Heart right ventricle (tissue), 16 donors: ENCODE measurements at regions not wholly inside any gene's neighbourhood (a gene's known extent, or its start where the extent isn't known, plus 50 kb on each side); places are given as distances from the start of the nearest gene placed in this dataset.

Experiments used
- ATAC-seq, 8 donors: fragments of 200-7000 bp; cut with Tn5 transposase; one replicate each; pipeline ENCODE4 v1.9.1; 2020; ENCODE audit warnings: mild to moderate bottlenecking in 8 of 8, moderate library complexity in 8 of 8, moderate number of reproducible peaks in 1 of 8
- DNase-seq, 2 donors: peaks; one replicate each; pipeline ENCODE4 v3.0.0-alpha.2; 2020
- H3K27ac ChIP-seq, 10 donors: fragments of 200-600 bp; sonication (generic) in 2 of 10; one replicate each; pipeline versions ENCODE4 v1.5.0 to v1.8.0; 2020 to 2022; ENCODE audit warnings: mild to moderate bottlenecking in 3 of 10
- H3K27me3 ChIP-seq, 7 donors: fragments of 200-600 bp; one replicate each; pipeline ENCODE4 v1.8.0; 2021 to 2022; ENCODE audit warnings: mild to moderate bottlenecking in 2 of 7
- H3K36me3 ChIP-seq, 9 donors: fragments of 200-600 bp; sonication (generic) in 1 of 9; one replicate each; pipeline versions ENCODE4 v1.5.0 to v1.8.0; 2020 to 2022; ENCODE audit warnings: mild to moderate bottlenecking in 2 of 9
- H3K4me1 ChIP-seq, 9 donors: fragments of 200-600 bp; sonication (generic) in 1 of 9; one replicate each; pipeline versions ENCODE4 v1.5.0 to v1.8.0; 2020 to 2022; ENCODE audit warnings: mild to moderate bottlenecking in 4 of 9
- H3K4me3 ChIP-seq, 10 donors: fragments of 200-600 bp; sonication (generic) in 2 of 10; one replicate each; pipeline versions ENCODE4 v1.5.0 to v1.8.0; 2020 to 2022; ENCODE audit warnings: mild to moderate bottlenecking in 7 of 10, moderate library complexity in 2 of 10
- H3K9me3 ChIP-seq, 11 donors: fragments of 200-600 bp in 10 of 11; sonication (generic) in 2 of 11; one replicate each; pipeline versions ENCODE4 v1.5.0 to v1.8.0; 2013 to 2022; ENCODE audit warnings: mild to moderate bottlenecking in 2 of 11, control low read depth in 1 of 11, moderate library complexity in 1 of 11
- WGBS, 2 donors: extraction: QIAGEN DNeasy Blood & Tissue Kit; methylation state at CpG; one replicate each; pipeline ENCODE4 v1.1.7; 2013; ENCODE audit warnings: inconsistent platforms in 1 of 2; 5-methylcytosine and 5-hydroxymethylcytosine counted together
- intact Hi-C, 10 donors: fragments of 100-400 bp; cut with DNase I; formaldehyde crosslinking; loops; one replicate each; pipeline versions ENCODE4 v1.11.1 to v1.14.2; 2022
- TF ChIP-seq, protein P1 (sequence below), 9 donors: fragments of 200-600 bp; sonication (generic) in 2 of 9; IDR thresholded peaks; one replicate each; pipeline versions ENCODE4 v1.5.0 to v1.8.0; 2021 to 2022; ENCODE audit warnings: antibody characterized with exemption in 9 of 9, mild to moderate bottlenecking in 5 of 9, moderate library complexity in 1 of 9
- donor health status: Arrhythmogenic right ventricular cardiomyopathy.
- donor health status: ischemic (EF 13 %, LVEDD 7.1; RV severe dilation, severe dysfunction).
- donor health status: healthy with polysubstance abuse.
- donor health status: DM: no; HTN: yes; CAD: no.
- donor health status: DM: no; HTN: no; CAD: no.
- donor health status: ischemic (EF 25% LVEDD 6.9; RV normal size, moderate dysfunction).
- donor health status: ischemic (EF 25% LVEDD 5.7; RV mildly dilated, moderate dysfunction).
- donor health status: healthy.
- donor health status: DM: yes; HTN: yes; CAD: no.
- donor health status: Ischemic cardiomyopathy.
- donor health status: ischemic (EF 35%, LVEDD 5.7; RV mildly dilated, moderate dysfunction).
- donor health status: nonischemic (EF 11% LVEDD 7.7; RV severe dilation, severe dysfunction).
- donor health status: DM: yes; HTN: yes; CAD: no.
- donor health status: PGD.
- donor health status: ischemic (EF 29% LVEDD 5.4; RV normal size, mild dysfunction).
- donor health status: nonischemic (EF 23%, LVEDD 6.1; RV moderate dilation, normal function).

DNA sequence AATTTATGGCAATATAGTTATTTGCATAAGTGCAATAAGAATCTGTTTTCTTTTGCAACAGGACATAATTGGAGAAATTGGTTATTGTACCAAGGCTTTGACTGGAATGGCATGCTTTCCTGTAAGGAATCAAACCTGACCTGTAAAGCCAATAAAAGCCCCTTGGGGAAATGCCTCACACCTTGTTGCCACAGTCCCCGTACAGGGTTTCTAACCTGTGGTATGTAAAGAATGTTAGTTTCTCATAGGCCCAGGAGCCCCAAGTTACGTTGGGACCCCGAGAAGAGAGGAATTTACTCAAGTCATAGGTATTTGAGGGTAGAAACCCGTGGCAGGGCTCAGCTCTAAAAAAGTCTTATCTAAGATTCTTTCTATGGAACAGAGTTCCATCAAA lies 441.4 kb downstream of the IGSF11 start:
- intact Hi-C loops: no loop called here
- ATAC-seq: no peak

DNA sequence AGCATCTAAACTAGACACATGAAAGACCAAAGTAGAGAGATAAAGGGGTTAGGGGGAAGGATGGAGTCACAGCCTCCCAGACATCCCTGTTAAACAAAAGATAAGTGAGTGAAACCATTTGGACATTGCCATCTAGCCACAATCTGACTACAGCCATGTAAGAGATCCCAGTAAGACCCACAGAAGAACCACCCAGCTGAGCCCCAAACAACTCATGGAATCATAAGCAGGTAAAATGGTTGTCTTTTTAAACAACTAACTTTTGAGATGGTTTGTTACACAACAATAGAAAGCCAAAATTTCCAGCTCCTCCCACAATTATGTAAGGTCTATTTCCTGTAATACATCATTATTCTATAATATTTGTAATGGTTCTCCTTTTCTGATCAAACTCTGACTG lies 437.5 kb downstream of the IGSF11 start:
- TF ChIP-seq, protein P1, sequence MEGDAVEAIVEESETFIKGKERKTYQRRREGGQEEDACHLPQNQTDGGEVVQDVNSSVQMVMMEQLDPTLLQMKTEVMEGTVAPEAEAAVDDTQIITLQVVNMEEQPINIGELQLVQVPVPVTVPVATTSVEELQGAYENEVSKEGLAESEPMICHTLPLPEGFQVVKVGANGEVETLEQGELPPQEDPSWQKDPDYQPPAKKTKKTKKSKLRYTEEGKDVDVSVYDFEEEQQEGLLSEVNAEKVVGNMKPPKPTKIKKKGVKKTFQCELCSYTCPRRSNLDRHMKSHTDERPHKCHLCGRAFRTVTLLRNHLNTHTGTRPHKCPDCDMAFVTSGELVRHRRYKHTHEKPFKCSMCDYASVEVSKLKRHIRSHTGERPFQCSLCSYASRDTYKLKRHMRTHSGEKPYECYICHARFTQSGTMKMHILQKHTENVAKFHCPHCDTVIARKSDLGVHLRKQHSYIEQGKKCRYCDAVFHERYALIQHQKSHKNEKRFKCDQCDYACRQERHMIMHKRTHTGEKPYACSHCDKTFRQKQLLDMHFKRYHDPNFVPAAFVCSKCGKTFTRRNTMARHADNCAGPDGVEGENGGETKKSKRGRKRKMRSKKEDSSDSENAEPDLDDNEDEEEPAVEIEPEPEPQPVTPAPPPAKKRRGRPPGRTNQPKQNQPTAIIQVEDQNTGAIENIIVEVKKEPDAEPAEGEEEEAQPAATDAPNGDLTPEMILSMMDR (IDR thresholded peaks at IDR 0.05): no peak
- no peak for DNase-seq
- intact Hi-C loops: no loop called here

More for the DNA sequence above, 441.4 kb downstream of the IGSF11 start:
- no peak for DNase-seq
- peaks cover 0 to 30% (median 7%) of the 10 kb centered on the region in 11 donors for H3K9me3 ChIP-seq
- H3K4me3 ChIP-seq: no peak overlapping the region
- H3K27me3 ChIP-seq: no peaks in the 10 kb centered on the region
- H3K27ac ChIP-seq: no peak overlapping the region
- H3K36me3 ChIP-seq: no peaks in the 10 kb centered on the region
- H3K4me1 ChIP-seq: no peaks in the 10 kb centered on the region
- TF ChIP-seq, protein P1 (IDR thresholded peaks at IDR 0.05): no peak
- WGBS, 2 donors: 64 to 76% methylated on average over 4 of the region's 4 CpGs

GRCh38 chr3:118607915-118608820 lies 426.5 kb downstream of the IGSF11 start:
- TF ChIP-seq, protein P1 (IDR thresholded peaks at IDR 0.05): no peak
- Histone ChIP-seq H3K27ac (no peak overlapping the region), H3K4me1 (no peaks in the 10 kb centered on the region), H3K9me3 (peaks cover 0 to 22% (median 6%) of the 10 kb centered on the region in 11 donors), H3K27me3 (no peaks in the 10 kb centered on the region), H3K36me3 (no peaks in the 10 kb centered on the region), H3K4me3 (no peak overlapping the region)
- DNase-seq (no peak), ATAC-seq (no peak)
- 78 to 86% methylated on average over 5 of the region's 5 CpGs for WGBS, 2 donors
- intact Hi-C loops: no loop called here

More for the DNA sequence above, 437.5 kb downstream of the IGSF11 start:
- Histone ChIP-seq H3K27me3 (no peaks in the 10 kb centered on the region), H3K4me1 (no peaks in the 10 kb centered on the region), H3K27ac (no peak overlapping the region), H3K4me3 (no peak overlapping the region), H3K36me3 (no peaks in the 10 kb centered on the region), H3K9me3 (peaks cover 0 to 30% (median 7%) of the 10 kb centered on the region in 11 donors)
- ATAC-seq: no peak

- WGBS, 2 donors: 41 to 42% methylated on average over 3 of the region's 3 CpGs
- Histone ChIP-seq H3K9me3 (peaks cover 0 to 6% (median 0%) of the 10 kb centered on the region in 11 donors), H3K36me3 (no peaks in the 10 kb centered on the region), H3K4me3 (no peak overlapping the region), H3K4me1 (no peaks in the 10 kb centered on the region), H3K27me3 (no peaks in the 10 kb centered on the region), H3K27ac (no peak overlapping the region)
- TF ChIP-seq, protein P1 (IDR thresholded peaks at IDR 0.05): no peak
- ATAC-seq: no peak
- intact Hi-C loops: no loop called here
- DNase-seq: no peak
Observed at GRCh38 chr3:118618247-118619040, 416.2 kb downstream of the IGSF11 start.
